ENCODE measurements at regions not wholly inside any gene's neighbourhood (a gene's known extent, or its start where the extent isn't known, plus 50 kb on each side); places are given as distances from the start of the nearest gene placed in this dataset.
"Not testable (repeated sequence)": the region's sequence is repeated elsewhere in the genome, so short reads cannot be mapped to it uniquely, and the experiment has no call there.

DNA sequence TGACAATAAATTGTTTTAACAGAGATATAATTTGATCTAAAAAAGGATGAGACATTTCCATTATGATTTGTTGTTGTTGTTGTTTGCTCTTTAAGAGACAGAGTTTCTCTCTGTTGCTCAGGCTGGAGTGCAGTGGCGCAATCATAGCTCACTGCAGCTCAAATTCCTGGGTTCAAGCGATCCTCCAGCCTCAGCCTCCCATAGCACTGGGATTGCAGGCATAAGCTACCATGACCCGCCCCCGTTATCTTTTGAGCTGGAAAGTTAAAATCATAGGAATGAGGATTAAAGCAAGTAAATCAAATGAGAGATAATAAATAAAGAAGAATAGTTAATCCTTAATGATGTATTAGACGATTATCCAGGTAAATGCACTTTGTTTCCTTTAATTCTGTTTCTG is 224.4 kb upstream of the SMIM31 start:
- DNase-seq = no peak

DNA sequence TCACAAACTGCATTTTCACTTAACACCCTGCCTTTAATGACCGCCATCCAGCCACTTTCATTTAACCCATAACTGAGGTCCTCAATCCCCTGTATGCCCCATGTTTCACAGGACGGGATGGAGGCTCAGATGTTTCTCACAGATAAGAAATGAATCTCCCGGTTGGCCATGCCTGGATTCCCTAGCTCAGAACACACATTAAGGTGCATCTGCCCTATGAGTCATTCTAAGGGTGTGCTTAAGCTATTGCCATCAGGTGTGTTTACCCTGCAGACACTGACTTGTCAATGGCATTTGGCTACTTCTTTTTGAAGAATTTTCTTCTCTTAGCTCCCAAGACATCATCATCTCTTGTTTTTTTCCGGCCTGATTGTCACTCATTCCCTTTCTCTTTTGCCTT is 222.6 kb upstream of the SMIM31 start:
- DNase-seq = no peak

DNA sequence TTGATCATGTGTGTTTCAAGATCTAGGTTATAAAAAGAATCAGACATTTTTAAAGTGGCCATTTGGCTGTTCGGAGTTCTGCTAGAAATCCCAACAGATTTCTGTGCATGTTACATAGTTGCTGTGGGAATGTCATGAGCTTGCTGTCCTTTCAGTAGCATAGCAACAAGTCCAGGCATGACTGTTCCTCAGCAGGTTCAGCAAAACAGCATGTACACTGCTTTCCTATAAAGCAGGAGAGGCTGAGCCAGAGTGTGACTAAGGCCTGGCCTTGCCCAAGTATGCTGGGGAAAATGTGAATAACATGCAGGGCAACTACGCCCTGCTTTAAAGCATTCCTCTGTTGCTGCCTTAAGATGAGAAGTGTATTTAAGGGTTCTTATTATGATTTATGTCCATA is 217.1 kb upstream of the SMIM31 start:
- DNase-seq = no peak

DNA sequence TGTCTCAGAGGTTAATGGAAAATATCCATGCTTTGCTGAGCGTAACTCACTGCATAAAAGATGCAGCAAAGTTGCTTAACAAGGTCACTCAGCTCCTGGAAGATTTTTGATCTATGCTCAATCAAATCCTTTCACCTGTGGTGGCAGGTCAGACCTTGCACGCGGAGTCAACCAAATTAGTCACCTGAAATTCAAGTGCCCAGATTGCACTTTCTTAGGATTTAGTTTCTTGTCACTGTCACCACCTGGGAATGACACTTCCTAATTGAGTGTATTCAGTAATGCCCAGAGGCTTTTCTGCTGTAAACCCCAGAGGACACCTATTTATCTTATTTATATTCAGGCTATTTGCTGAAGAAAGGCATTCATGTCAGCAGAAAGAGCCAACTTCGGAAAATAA is 215.8 kb upstream of the SMIM31 start:
- DNase-seq = no peak

DNA sequence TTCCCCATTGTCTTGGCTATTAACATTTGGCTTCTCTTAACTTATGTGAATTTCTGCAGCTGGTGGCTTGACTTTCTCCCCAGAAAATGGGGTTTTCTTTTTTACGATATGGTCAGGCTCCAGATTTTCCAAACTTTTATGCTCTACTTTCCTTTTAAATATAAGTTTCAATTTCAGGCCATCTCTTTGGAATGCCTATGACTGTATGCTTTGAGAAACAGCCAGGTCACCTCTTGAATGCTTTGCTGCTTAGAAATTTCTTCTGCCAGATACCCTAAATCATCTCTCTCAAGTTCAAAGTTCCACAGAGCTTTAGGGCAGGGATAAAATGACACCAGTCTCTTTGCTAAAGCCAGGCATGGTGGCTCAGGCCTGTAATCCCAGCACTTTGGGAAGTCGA is 212.9 kb upstream of the SMIM31 start:
- no peak for DNase-seq

DNA sequence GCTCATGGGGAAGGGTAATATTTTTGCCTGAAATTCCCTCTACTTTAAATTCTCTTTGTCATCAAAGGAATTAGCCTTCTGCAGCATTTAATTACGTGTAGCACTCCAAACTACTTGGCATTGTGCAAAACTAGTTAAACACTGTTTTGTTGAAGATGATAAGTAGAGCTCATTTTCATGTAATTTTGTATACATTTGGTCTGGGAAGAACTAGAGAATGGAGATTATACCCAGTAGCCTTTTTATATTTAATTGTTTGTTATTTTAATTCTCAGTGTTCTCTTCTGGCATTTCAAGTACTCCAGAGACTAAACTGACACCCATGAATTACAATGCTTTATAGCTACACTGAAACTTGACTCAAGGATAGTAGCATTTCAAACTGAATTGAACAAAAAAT is 211.5 kb upstream of the SMIM31 start:
- DNase-seq = no peak

DNA sequence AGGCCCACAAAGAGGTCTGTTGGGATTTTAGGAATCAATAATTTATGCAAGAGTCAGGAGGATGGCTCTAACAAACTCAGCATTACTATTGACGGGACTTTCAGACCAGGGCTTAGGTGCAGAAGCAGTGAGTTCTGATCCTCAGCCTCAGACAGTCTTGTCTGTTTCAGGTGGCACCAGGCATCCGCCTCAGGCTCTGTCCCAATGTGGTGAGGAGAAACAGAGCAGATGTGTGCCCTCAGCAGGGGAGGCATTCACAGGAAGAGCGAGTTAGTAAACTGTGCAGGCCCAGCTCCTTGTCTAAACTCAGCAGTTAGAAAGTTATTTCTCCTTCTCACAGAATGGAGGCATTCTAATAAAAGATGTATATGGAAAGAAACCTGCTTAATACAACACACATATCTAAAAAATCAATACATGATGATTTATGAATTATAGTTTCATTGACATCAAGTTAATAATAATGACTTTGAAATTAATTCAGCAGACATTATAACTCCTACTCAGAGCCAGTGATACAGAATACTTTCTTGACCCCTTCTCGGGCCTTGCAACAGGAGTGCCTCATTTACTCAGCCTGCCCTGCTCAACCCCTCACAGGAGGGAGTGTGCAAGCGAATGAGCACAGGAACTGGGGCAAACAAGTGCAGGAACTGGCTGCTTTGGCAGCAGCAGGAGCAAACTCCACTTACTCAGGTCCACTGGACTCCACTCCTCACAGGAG is 202.8 kb upstream of the SMIM31 start:
- DNase-seq = no peak

DNA sequence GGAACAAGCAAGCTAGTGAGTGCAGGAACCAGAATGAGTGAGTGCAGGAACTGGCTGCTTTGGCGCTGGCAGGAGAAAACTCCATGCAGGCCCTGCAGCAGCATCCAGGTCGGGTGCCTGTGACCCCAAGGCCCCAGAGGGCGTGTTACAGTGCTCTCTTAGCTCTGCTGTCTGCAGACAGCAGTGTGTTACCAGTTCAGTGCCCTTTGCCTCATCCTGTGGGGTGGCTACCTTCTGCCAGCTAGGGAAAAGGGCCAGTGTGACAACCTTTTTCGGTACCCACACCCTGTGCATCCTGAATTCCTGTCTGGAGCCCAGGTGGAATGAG is 202.3 kb upstream of the SMIM31 start:
- DNase-seq = no peak

DNA sequence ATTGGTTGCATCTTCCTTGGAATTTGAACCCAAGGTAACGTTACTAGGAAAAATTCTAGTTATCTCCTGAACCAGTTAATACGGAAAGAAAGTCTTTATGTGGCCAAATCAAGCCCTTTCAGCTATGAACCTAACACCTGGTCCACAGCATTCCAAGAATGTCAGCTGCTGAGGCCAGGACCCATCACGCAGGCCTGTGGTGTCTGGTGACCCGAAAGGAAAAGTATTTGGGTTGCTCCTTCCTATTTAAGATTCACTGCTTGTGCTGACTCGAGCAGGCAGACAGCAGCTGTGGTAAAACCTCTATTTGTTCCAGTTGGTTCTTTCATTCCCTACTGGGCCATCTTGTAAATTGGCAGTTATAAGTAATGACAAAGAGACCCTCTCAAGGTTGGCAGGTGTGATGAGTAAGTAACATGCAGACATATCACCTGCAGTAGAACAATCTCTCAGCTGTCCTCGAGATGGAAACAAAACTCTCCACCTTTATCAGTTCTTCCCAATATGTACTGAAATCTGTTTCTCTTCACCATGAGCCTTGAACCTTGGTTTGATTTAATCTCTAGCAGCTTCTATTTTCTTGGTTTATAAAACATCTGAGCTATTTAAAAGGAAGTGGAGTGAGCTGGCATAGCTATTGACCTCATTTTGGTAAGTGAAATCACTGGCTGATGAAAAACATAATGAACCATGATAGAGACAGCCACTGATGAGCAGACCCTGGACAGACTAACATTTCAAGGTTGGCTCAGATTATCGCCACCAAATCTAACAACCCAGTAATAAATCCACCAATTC is 182.1 kb upstream of the SMIM31 start:
- DNase-seq = no peak

DNA sequence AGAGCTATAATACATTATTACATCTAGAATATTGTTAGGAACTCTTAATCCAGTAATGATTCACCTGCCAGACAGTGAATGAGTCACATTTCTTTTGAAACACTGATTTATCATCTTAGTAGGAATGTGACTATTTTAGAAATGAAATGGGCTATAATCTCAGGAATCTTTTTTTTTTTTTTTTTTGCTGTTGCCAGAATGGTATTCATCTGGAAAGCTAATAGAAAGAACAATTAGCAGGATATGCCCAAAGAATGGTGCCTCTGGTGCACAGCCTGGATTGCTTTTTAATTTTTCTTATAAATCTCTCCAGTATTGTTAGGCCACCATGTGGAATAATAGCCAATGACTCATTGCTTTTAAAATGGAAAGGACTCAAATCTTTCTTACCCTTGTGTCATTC is 181.1 kb upstream of the SMIM31 start:
- DNase-seq = no peak

DNA sequence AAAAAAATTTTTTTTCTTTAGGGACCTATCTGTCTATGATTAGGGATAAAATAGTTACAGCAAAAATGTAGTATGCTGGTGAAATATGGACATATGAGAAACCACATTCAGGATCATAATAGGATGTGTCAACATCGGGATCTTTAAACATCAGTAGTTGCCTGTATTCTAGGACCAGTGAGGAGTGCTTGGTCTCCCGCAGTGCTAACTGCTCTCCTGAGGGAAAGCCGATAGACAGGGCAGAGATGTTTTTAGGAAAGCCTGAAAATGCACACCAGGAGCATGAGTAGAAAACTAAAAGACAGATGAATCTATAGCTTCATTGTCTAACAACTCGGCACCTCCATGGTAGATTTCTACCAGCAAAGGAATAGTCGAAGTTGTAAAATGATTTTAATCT is 178.1 kb upstream of the SMIM31 start:
- DNase-seq = no peak

DNA sequence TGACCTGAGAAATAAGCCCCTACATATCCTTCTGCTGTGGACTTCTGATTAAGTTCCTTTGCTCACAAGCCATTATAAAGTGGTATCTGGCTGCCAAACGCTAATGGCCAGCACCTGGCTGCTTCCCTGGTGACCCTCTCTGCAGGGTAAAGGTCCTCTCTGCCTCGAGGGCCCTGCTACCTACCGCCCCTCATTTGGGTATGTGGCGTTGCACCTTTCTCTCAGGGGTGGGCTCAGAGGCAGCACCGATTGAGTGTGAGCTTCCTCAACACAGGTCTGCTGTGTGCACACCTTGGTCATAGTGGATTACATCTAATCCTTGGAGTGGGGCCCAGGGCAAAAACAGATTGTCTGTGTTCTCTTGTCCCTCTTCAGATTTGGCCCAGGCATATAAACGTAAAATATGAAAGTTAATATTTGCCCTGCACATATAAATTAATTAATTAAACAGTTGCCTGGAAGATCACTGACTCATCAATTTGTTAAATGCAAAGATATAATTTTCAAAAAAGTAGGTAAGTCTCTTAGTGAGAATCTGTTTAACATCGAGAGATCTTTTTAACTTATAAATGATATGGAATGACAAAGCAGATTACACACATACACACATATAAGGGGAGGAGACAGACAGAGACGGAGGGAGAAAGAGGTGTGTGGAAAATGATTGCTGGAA is 174.5 kb upstream of the SMIM31 start:
- no peak for DNase-seq

DNA sequence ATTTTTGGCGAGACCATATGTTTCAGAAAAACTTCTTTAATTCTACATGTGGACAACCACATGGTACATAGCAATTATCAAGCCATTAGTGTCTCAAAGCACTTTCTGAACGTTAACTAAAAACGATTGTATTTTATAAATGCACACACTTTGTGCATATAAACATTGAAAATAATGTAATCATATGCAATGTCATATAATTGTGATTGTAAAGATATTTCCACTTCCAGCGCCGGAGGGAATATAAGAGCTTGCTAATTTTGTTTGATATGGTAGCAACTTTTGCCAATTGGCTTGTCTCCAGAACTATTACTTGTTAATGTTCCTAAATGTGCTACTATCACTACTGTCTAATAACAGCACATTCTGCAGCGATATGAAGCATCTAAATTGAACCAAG is 162.3 kb upstream of the SMIM31 start:
- no peak for DNase-seq

DNA sequence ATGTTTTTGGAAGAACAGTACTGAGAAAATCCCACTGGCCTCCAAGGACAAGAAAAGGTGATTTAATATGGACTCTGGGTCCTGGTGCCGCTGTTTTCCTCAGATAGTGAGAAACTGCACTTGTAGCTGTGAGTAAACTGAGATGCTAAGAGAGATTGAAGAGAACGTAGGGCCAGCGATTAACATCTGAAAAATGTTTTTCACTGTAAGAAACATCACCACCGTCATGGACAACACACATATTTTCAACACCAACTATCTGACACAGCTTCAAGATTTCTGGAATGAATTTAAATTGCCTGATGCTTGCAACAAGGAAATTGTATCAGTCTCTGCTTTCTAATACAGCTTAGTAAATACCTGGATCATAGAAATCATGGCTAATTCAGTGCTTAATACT is 158.2 kb upstream of the SMIM31 start:
- no peak for DNase-seq

DNA sequence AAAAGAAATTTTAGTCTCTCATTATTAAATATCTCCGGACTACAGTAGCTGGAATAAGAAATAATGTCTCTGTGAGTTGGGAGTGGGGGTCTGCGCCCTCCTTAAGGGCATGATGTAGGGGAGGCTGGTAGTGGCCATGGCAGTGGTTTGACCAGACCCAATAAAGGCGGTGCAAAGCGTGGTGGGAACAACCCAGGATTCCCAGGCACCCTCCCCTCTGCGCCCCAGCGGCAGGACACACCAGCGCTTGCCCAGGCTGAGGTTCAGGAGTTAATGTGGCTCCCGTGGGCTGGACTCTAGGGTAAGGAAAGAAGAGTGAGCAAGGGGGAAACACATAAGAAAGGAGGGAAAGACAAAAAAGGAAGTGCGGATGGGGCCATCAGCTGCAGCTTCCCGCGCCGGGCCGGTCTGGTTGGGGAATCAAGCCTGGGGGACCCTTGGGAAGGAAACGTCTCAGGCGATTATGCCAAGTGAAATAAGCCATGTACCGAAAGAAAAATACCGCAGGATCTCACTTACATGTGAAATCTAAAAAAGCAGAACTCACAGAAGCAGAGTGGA is 157.5 kb upstream of the SMIM31 start:
- DNase-seq = no peak

DNA sequence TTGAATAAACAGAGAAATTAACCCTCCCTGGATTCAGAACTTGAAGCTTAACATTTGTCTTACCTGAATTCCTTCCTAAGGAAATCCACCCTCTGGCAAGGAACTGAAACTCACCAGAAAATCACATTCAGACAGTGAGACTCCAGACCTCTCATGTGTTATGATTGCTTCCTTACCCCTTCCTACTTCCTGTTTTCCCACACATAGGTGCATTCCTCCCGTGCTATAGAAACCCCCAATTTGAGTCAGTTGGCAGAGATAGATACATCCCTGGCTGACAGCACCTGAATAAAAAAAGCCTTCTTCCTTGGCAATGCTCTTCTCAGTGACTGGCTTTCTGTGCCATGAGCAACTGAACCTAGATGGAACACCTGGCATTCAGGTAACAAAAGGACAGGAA is 157.0 kb upstream of the SMIM31 start:
- no peak for DNase-seq

DNA sequence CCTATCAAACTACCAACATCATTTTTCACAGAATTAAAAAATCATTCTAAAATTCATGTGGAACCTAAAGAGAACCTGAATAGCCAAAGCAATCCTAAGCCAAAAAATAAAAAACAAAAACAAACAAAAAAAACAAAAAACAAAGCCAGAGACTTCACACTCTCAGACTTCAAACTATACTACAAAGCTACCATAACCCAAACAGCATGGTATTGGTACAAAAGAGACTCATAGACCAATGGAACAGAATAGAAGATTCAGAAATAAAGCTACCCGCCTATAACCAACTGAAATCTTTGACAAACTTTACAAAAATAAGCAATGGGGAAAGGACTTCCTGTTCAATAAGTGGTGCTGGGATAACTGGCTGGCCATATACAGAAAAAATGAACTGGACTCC is 152.3 kb upstream of the SMIM31 start:
- no peak for DNase-seq

DNA sequence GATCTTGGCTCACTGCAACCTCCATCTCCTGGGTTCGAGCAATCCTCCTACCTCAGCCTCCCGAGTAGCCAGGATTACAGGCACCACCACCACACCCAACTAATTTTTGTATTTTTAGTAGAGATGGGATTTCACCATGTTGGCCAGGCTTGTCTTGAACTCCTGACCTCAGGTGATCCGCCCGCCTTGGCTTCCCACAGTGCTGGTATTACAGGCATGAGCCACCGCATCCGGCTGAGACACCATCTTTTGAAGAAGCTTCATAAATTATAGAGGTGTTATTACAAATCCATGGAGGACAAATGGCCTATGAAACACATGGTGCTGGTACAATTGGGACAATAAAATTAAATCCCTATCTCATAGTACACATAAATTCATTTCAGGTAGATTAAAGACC is 148.1 kb upstream of the SMIM31 start:
- DNase-seq = not testable (repeated sequence)

DNA sequence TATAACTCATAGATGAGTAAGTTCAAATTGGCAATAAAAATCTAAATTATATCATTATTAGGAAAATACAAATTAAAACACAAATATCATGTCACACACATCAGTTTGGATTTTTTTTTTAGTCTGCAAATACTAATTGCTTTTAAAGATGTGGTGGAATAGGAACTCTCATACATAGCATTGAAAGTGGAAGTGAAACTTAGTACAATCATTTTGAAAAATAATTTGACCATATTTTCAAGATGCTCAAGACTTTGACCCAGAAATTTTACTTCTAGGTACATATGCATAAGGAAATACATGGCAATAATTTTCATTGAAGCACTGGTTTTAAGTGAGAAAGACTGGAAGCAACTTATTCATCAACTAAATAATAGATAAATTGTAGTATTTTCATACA is 147.5 kb upstream of the SMIM31 start:
- no peak for DNase-seq

DNA sequence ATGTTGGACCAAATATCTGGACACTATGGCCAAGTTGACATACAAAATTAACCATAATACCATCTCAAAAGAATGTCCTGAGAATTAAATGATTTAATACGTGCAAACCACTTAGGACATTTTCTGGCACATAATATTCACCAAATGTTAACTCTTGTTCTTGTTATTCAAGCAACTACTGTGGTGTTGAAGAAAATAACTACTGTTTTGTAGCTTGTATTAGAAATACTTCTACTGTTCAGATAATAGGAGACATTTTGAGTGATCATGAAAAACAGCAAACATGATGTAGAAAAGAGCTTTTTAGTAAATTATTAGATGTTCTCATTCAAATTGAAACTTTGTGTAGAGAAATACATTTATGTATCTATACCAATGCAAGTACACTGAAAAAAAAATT is 140.7 kb upstream of the SMIM31 start:
- DNase-seq = no peak

DNA sequence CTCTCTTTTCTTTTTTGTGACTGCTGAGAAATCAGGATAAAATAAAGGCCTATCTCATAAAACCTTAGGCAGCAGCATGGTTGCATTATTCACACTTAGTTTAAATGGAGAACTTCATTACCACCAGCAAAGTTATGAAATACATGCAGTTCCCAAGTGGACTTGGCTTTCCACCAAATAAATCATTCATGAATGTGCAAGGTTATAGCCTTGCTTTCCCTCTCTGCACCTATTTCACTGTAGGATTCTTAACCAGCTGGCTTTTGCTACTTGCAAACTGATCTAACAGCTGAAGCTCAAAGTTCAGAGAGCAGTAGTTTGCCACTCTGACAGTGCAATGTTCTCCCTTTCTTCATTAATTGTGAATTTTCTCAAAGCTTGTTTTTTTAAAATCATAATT is 140.1 kb upstream of the SMIM31 start:
- DNase-seq = no peak

DNA sequence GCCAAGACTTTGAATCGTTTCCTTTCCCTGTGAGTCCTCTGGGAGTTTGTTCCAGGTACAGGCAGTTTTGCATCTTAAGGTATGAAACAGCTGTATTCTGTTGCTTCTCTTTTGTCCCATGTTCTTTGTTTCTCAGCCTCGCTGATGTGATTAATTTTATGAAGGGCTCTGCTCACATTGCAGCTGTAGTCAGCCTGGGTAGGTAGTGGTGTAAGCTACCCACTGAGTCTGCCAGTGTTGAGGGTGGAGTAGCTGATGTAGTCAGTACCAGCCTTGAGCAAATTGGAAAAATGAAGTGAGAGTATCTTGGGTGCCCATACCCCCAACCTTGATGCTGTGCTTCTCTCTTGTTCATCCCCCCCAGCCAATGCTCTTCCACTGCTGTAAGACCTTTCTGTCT is 139.6 kb upstream of the SMIM31 start:
- DNase-seq = no peak

DNA sequence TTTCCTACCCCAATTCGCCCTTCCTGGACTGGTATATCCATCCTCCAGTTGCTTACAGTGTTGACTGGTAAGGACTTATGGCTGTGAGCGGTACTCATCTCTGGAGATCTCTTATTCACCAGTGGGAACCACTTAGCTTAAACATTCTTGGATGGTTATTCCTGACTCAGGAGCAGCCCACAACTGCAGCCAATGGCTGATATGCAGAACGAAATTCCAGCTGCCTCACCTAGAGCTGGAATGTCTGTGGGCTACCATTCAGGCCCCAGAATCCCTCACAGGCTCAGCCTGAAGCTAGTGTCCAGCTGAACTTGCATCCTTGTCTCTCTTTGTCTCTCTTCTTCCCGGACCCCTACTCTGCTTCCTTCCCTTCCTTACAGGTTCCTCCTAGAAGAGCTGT is 138.9 kb upstream of the SMIM31 start:
- DNase-seq = no peak

DNA sequence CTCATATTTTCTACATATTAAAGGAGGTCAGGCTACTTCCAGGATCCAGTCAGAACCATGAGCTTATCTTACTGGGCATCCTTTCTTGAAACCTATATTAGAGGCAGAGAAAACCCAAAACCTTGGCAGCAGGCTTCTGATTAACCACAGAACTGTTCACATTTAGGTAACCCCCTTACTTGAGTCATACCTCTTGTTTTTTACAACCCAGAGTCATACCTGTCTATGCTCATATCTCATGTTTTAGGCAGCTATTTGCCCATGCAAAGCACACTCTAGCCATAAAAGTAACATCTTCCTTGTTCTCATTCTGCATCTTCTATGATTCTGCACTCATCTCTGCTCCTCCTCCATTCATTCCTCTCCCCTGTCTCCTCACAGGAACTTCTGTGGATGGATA is 138.0 kb upstream of the SMIM31 start:
- DNase-seq = no peak
